Hepatic stellate cell (primary cell): ENCODE measurements at regions not wholly inside any gene's neighbourhood (a gene's known extent, or its start where the extent isn't known, plus 50 kb on each side); places are given as distances from the start of the nearest gene placed in this dataset.
A peak's percentile ranks its signal among the peaks of the same experiment; 100 is the strongest.
"Not testable (repeated sequence)": the region's sequence is repeated elsewhere in the genome, so short reads cannot be mapped to it uniquely, and the experiment has no call there.

Experiments used
- DNase-seq: peaks from one replicate; pipeline ENCODE4 v3.0.0; 2011; ENCODE audit warnings: low spot score

- no peak for DNase-seq
Measured at GRCh38 chr5:124549891-124550436, 196.5 kb downstream of the ZNF608 start.

GRCh38 chr5:124546643-124547042, 199.8 kb downstream of the ZNF608 start:
- DNase-seq: no peak

- DNase-seq: no peak
Measured at GRCh38 chr5:124544366-124545055, 201.9 kb downstream of the ZNF608 start.

- no peak for DNase-seq
Measured at GRCh38 chr5:124538931-124539330, 207.5 kb downstream of the ZNF608 start.

GRCh38 chr5:124538191-124538590, 208.2 kb downstream of the ZNF608 start:
- DNase-seq: no peak

DNA sequence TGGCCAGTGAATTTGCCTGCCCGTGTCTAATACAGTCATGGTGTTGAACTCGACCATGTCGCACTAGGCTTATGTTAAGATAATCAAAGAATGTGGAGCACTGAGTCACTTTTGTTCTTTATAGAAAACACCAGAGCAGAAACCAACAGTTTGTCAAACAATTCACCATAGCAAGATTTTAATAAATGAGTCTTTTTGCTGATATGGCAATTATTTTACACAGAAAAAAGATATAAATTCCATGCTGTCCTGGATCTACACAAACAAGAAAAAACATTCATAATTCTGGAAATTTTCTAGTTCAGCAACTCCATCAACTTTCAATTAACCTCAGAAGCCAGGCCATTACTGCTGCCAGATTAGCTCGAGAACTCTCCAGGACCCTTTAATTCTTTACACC, 208.9 kb downstream of the ZNF608 start:
- DNase-seq: no peak

- DNase-seq: no peak
Measured at GRCh38 chr5:124537107-124537506, 209.3 kb downstream of the ZNF608 start.

DNA sequence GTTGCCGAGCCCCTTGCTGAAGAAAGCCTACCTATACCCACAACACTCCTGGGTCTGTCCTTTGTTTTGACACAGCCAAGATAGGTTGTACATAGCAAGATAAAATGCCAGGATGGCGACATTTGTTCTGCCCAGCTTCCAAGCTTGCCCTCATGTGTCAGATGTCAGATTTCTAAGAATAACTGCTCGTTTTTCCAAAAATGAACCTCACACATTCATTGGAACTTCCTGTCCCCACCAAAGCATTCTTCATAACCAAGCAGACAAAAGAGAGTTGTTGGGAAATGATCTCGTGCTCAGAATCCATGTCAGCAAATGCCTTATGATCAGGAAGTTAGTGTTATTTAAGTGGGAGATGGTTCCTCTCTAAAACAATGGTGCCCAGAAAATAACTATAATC, 210.1 kb downstream of the ZNF608 start:
- DNase-seq: no peak

- no peak for DNase-seq
Measured at GRCh38 chr5:124530916-124531315, 215.5 kb downstream of the ZNF608 start.

GRCh38 chr5:124528838-124529237, 217.6 kb downstream of the ZNF608 start:
- no peak for DNase-seq

- no peak for DNase-seq
Measured at GRCh38 chr5:124527220-124527991, 219.0 kb downstream of the ZNF608 start.

- not testable (repeated sequence) for DNase-seq
Measured at GRCh38 chr5:124526079-124526478, 220.4 kb downstream of the ZNF608 start.

- no peak for DNase-seq
Measured at GRCh38 chr5:124524552-124525232, 221.7 kb downstream of the ZNF608 start.

- no peak for DNase-seq
Measured at GRCh38 chr5:124523897-124524296, 222.5 kb downstream of the ZNF608 start.

DNA sequence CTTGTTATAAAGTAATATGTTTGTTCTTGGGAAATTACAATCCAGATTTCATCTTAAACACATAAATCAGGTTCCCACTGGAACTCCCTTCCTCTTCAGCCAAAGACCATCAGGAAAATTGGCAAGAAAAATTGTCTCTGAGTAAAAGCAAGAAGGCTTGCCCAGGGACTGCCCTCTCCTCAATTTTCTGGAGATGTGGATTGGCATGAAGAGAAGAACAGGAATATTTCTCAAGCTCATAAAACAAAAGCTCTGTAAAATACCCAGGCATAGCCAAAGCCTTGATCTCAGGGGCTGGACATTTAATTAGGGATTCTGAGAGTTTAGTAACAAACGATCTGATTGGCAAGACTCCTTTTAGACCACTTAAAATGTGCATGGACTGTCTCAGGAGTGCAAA, 223.4 kb downstream of the ZNF608 start:
- no peak for DNase-seq

DNA sequence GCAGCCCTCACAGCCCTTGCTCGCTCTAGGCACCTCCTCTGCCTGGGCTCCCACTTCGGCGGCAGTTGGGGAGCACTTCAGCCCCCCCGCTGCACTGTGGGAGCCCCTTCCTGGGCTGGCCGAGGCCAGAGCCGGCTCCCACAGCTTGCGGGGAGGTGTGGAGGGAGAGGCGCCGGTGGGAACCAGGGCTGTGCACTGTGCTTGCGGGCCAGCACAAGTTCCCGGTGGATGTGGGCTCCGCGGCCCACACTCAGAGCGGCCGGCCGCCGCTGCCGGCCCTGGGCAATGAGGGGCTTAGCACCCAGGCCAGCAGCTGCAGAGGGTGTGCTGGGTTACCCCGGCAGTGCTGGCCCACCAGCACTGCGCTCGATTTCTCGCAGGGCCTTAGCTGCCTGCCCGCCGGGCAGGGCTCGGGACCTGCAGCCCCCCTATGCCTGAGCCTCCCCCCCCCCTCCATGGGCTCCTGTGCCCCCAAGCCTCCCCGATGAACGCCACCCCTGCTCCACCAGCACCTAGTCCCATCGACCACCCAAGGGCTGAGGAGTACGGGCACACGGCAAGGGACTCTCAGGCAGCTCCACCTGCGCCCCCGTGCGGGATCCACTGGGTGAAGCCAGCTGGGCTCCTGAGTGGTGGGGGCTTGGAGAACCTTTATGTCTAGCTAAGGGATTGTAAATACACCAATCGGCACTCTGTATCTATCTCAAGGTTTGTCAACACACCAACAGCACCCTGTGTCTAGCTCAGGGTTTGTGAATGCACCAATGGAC, 224.8 kb downstream of the ZNF608 start:
- DNase-seq: no peak

GRCh38 chr5:124519396-124519795, 227.0 kb downstream of the ZNF608 start:
- DNase-seq: peak; percentile 40

DNA sequence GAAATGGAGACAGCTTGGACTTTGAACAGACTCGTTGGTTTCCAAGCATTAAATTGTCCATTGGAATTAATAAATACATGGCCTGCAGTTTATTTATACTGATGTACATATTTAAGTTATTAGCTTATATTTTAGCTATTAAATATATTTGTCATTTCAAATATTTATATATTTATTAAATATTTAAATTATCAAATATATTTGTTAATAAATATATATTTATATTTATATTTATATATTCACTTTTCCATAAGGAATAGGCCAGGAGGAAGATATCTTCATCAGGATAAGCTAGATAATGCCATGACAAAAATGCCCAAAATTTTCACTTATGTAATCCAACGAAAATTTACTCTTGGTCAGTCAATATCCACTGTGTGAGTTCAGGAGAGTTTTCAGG, 229.9 kb downstream of the ZNF608 start:
- DNase-seq: no peak

DNA sequence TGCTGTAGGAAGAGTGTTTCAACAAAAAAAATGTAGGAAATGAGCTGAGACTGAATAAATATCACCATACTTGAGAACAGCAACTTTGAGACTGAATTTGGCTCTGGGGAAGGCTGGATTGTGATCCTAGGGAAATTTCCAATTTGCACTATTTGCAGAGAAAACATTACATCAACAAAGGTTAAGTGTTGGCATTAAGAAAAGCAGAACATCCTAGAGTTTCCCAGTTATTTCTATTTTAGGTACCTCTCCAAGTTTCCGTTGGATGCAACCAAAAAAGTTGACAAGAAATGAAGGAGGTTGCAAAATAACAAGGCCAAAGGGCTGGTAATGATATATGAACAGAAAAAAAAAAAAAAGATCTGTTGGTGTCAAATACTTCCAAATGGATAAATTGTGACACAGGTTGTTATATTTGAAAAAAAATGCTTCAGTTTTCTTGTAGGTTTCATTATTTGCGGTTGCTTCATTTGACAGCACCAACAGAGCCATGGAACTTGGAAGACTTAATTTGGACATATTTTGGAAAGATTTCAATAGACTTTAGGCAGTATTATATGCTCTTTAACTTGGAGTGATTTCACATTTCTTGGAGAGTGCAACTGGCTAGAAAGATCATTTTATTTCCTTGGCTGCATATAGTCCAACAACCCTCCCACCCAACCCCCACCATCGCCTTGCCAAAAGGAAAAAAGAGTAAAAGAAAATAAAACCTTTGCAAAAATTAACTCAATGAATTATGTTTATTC, 230.8 kb downstream of the ZNF608 start:
- no peak for DNase-seq

DNA sequence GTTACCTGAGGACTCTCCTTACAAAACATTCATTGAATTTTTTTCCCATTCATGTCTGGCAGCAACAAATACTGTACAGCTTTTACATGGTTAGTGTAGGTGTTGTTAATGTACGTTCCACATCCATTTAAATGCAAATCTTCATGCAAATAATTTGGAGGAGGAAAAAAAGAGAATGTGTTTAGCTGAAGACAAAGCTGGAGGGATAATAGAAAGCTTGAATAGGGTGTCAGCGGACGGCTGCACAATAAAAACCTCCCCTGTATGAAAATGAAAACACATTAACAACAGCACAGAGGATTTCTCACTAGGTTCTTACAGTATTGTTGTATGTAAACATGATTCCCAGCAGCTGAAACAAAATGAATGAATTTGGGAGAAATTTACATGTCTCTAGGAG, 231.5 kb downstream of the ZNF608 start:
- no peak for DNase-seq

DNA sequence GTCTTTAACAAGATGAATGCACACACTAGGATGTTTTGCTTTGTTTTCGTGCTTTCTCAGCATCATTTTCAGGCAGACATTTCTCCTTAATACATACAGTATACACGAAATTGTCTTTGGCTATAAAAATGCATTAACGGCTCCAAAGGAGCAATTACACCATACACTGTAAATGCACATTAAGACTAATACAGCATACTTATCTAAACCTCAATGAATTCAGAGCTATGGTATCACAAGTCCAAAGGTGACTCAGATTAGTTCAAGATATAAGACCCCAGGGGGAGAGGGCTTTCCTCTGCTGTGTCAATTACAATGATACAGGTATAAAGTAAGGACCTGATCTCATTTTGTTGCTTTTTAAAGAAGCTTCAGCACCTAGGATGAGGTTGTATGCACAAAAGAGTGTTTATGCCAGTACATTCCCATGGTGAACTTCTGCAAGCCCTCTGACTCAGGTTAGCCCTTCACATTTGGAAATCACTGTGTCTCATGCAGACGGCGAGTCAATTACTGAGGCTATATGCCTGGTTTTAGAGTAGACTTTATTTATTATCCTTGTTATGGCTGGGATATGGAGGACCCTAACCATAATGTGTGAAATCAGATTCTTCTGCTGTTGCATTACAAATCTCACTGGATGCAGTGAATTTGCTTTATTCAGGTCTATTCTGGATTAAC, 233.3 kb downstream of the ZNF608 start:
- DNase-seq: no peak
